ENCODE measurements at regions not wholly inside any gene's neighbourhood (a gene's known extent, or its start where the extent isn't known, plus 50 kb on each side); places are given as distances from the start of the nearest gene placed in this dataset.

DNA sequence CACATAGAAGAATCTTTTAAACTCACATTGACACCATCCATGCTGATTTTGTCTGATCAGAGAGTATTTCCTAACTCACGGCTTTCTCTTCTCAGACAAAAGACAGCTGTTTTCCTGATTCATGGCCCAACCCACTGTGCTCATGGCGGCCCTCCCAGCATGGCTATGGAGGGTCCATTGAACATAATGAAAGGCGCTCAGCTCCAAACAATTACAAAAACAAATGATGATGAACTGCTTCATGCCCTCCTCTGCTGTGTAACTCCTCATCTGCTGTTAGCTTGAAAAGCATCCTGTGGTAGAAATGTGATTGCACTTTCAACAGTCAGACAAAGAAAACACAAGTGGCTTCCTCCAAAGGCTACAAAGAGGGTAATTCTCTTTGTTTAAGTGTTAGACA is 673.8 kb downstream of the PRELID2 start:
- H3K4me2 ChIP-seq (ENCODE audit: low read depth, low read length, poor library complexity, severe bottlenecking), result no peak overlapping the region
- H4K20me1 ChIP-seq (ENCODE audit: insufficient read depth, low read depth, low read length), result no peaks in the 10 kb centered on the region
- no peak overlapping the region for H2AFZ ChIP-seq (ENCODE audit: low read length)
- no peak for DNase-seq
- H3K79me2 ChIP-seq (ENCODE audit: low read length), result no peaks in the 10 kb centered on the region
- no peak overlapping the region for H3K9ac ChIP-seq (ENCODE audit: low read length)
- no peaks in the 10 kb centered on the region for H3K4me1 ChIP-seq (ENCODE audit: low read length)
- H3K36me3 ChIP-seq (ENCODE audit: insufficient read depth, low read length), result no peaks in the 10 kb centered on the region
- H3K27me3 ChIP-seq (ENCODE audit: low read length), result no peaks in the 10 kb centered on the region
- H3K9me3 ChIP-seq (ENCODE audit: low read length), result no peaks in the 10 kb centered on the region
- H3K27ac ChIP-seq (ENCODE audit: low read length), result no peak overlapping the region
- no peaks in the 10 kb centered on the region for H3K9me2 ChIP-seq (replicated peaks; ENCODE audit: insufficient read depth, low read length)
- no peak overlapping the region for H3K4me3 ChIP-seq (ENCODE audit: low read length)

DNA sequence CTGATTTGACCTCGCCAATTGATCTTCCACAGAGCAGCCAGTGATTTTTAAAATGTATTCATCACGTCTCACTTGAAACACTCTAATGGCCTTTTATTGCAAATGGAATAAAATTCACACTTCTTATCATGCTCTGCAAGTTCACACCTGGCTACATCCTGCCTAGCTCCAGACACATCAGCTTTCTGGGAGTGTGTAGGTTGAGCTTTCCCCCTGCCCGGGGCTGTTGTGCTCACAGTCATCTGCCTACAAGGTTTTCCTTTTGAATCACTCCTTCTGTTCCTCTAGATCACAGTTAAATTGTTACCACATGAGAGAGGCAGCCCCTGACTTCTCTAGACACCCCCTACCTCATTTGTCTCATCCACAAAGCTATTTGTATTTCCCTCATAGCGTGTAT is 674.5 kb downstream of the PRELID2 start:
- no peak overlapping the region for H3K4me3 ChIP-seq (ENCODE audit: low read length)
- H3K4me1 ChIP-seq (ENCODE audit: low read length), result no peaks in the 10 kb centered on the region
- no peaks in the 10 kb centered on the region for H3K9me3 ChIP-seq (ENCODE audit: low read length)
- no peaks in the 10 kb centered on the region for H3K9me2 ChIP-seq (replicated peaks; ENCODE audit: insufficient read depth, low read length)
- no peak overlapping the region for H3K9ac ChIP-seq (ENCODE audit: low read length)
- no peaks in the 10 kb centered on the region for H3K27me3 ChIP-seq (ENCODE audit: low read length)
- H3K36me3 ChIP-seq (ENCODE audit: insufficient read depth, low read length), result no peaks in the 10 kb centered on the region
- no peak overlapping the region for H3K27ac ChIP-seq (ENCODE audit: low read length)
- H4K20me1 ChIP-seq (ENCODE audit: insufficient read depth, low read depth, low read length), result no peaks in the 10 kb centered on the region
- no peaks in the 10 kb centered on the region for H3K79me2 ChIP-seq (ENCODE audit: low read length)
- no peak overlapping the region for H3K4me2 ChIP-seq (ENCODE audit: low read depth, low read length, poor library complexity, severe bottlenecking)
- H2AFZ ChIP-seq (ENCODE audit: low read length), result no peak overlapping the region
- no peak for DNase-seq

DNA sequence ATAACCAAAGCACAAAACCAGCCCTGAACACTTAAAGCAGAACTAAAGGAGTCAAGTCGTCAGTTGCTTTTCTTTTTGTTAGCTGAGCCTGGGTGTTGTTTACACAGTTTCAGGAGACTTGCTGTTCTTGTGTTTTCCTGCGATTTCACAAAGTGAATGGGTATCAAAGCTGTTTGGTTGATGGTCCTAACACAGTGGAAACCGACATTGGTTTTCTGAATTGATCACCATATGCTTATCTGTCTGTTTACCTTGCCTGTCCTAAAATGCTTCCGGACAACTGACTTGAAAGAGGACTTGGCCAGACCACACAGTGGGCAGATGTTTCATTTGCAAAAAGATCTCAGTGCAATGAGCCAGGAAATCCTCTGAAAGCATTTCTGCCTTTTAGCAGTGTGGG is 676.4 kb downstream of the PRELID2 start:
- no peak for DNase-seq
- Histone ChIP-seq H3K4me2 (ENCODE audit: low read depth, low read length, poor library complexity, severe bottlenecking) (no peak overlapping the region), H3K9me3 (ENCODE audit: low read length) (no peaks in the 10 kb centered on the region), H3K27ac (ENCODE audit: low read length) (no peak overlapping the region), H2AFZ (ENCODE audit: low read length) (no peak overlapping the region), H3K9ac (ENCODE audit: low read length) (no peak overlapping the region), H3K9me2 (replicated peaks; ENCODE audit: insufficient read depth, low read length) (no peaks in the 10 kb centered on the region), H4K20me1 (ENCODE audit: insufficient read depth, low read depth, low read length) (no peaks in the 10 kb centered on the region), H3K79me2 (ENCODE audit: low read length) (no peaks in the 10 kb centered on the region), H3K4me3 (ENCODE audit: low read length) (no peak overlapping the region), H3K4me1 (ENCODE audit: low read length) (no peaks in the 10 kb centered on the region), H3K27me3 (ENCODE audit: low read length) (no peaks in the 10 kb centered on the region), H3K36me3 (ENCODE audit: insufficient read depth, low read length) (no peaks in the 10 kb centered on the region)

DNA sequence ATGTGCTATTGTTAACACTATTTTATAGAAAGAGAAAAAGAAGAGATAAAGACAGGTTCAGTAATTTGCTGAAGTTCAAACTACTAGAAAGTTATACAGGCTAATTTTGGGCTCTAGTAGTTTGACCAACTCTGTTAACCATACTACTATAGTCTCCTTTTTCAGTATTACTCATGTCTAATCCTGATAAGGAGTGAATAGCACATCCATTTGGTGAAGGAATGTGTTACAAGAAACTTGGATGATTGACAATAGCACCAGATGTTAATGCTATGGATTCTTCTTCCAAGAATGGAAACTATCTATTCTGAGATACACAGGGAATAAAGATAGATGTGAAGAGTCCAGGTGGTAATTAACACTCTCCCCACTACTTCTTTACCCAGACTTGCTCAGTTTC is 677.3 kb downstream of the PRELID2 start:
- no peak overlapping the region for H3K27ac ChIP-seq (ENCODE audit: low read length)
- H3K4me3 ChIP-seq (ENCODE audit: low read length), result no peak overlapping the region
- H4K20me1 ChIP-seq (ENCODE audit: insufficient read depth, low read depth, low read length), result no peaks in the 10 kb centered on the region
- no peaks in the 10 kb centered on the region for H3K27me3 ChIP-seq (ENCODE audit: low read length)
- H3K9ac ChIP-seq (ENCODE audit: low read length), result no peak overlapping the region
- no peak for DNase-seq
- no peaks in the 10 kb centered on the region for H3K4me1 ChIP-seq (ENCODE audit: low read length)
- no peaks in the 10 kb centered on the region for H3K36me3 ChIP-seq (ENCODE audit: insufficient read depth, low read length)
- H3K4me2 ChIP-seq (ENCODE audit: low read depth, low read length, poor library complexity, severe bottlenecking), result no peak overlapping the region
- H3K9me2 ChIP-seq (replicated peaks; ENCODE audit: insufficient read depth, low read length), result no peaks in the 10 kb centered on the region
- no peaks in the 10 kb centered on the region for H3K9me3 ChIP-seq (ENCODE audit: low read length)
- H3K79me2 ChIP-seq (ENCODE audit: low read length), result no peaks in the 10 kb centered on the region
- no peak overlapping the region for H2AFZ ChIP-seq (ENCODE audit: low read length)

DNA sequence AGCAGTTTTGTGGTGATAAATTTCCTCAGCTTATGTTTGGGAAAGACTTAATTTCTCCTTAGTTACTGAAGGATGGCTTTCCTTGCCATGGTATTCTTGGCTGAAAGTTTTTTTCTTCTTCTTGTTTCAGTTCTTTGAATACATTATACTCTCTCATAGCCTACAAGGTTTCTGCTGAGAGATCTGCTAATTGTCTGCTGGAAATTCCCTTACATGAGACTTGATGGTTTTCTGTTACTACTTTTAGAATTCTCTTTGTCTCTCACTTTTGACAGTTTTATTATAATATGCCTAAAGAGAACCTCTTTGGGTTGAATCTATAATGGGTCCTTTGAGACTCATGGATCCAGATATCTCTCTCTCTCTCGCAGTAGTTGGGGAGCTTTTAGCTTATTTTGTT is 693.6 kb downstream of the PRELID2 start:
- Histone ChIP-seq H2AFZ (ENCODE audit: low read length) (no peak overlapping the region), H3K4me2 (ENCODE audit: low read depth, low read length, poor library complexity, severe bottlenecking) (no peak overlapping the region), H3K9me3 (ENCODE audit: low read length) (no peaks in the 10 kb centered on the region), H3K79me2 (ENCODE audit: low read length) (no peaks in the 10 kb centered on the region), H3K9ac (ENCODE audit: low read length) (no peak overlapping the region), H3K9me2 (replicated peaks; ENCODE audit: insufficient read depth, low read length) (no peaks in the 10 kb centered on the region), H3K27me3 (ENCODE audit: low read length) (no peaks in the 10 kb centered on the region), H4K20me1 (ENCODE audit: insufficient read depth, low read depth, low read length) (no peaks in the 10 kb centered on the region), H3K4me3 (ENCODE audit: low read length) (no peak overlapping the region), H3K36me3 (ENCODE audit: insufficient read depth, low read length) (no peaks in the 10 kb centered on the region), H3K27ac (ENCODE audit: low read length) (no peak overlapping the region), H3K4me1 (ENCODE audit: low read length) (no peaks in the 10 kb centered on the region)
- no peak for DNase-seq

DNA sequence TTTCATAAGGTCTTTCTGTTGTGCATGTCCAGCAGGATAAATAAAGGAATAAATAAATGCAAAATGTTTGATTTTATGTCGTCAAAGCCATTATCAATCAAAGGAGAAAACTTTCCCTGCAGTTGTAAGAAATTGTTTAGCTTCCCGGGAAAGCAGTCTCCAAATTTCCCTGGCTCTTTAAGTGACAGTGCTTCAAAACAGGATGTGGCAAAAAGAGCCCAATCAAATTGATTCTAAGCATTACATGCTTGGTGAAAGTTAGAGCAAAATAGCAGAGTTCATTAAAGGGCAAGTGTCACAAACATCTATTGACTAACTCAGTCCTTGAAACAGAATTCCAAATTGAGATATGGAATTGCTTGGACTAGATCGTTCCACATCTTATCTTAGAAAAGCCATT is 704.1 kb downstream of the PRELID2 start:
- no peaks in the 10 kb centered on the region for H3K9me3 ChIP-seq (ENCODE audit: low read length)
- no peak overlapping the region for H3K4me3 ChIP-seq (ENCODE audit: low read length)
- H3K27me3 ChIP-seq (ENCODE audit: low read length), result no peaks in the 10 kb centered on the region
- no peaks in the 10 kb centered on the region for H4K20me1 ChIP-seq (ENCODE audit: insufficient read depth, low read depth, low read length)
- no peaks in the 10 kb centered on the region for H3K36me3 ChIP-seq (ENCODE audit: insufficient read depth, low read length)
- H3K9me2 ChIP-seq (replicated peaks; ENCODE audit: insufficient read depth, low read length), result no peaks in the 10 kb centered on the region
- no peaks in the 10 kb centered on the region for H3K79me2 ChIP-seq (ENCODE audit: low read length)
- no peak overlapping the region for H3K4me2 ChIP-seq (ENCODE audit: low read depth, low read length, poor library complexity, severe bottlenecking)
- no peak for DNase-seq
- no peak overlapping the region for H3K27ac ChIP-seq (ENCODE audit: low read length)
- no peak overlapping the region for H3K9ac ChIP-seq (ENCODE audit: low read length)
- no peak overlapping the region for H2AFZ ChIP-seq (ENCODE audit: low read length)
- no peaks in the 10 kb centered on the region for H3K4me1 ChIP-seq (ENCODE audit: low read length)

DNA sequence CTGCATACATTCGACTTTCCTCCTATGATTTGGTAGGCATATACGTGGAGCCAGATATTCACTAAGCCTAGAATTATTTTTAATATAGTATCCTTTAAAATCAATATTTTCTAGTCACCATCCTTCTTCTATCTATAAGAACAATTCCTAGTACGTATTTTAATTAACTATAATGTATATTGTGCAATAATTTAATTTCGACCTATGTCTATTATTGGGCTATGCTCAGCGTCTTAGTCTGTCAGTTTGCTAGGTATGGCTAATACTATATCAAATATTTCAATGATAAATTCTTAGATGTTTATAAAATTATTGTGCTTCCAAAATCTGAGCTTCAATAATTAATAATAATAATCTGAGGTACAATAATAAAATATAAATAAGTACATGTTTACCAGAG is 705.3 kb downstream of the PRELID2 start:
- H3K9me3 ChIP-seq (ENCODE audit: low read length), result no peaks in the 10 kb centered on the region
- no peaks in the 10 kb centered on the region for H3K9me2 ChIP-seq (replicated peaks; ENCODE audit: insufficient read depth, low read length)
- no peak overlapping the region for H3K4me2 ChIP-seq (ENCODE audit: low read depth, low read length, poor library complexity, severe bottlenecking)
- H3K4me3 ChIP-seq (ENCODE audit: low read length), result no peak overlapping the region
- H3K9ac ChIP-seq (ENCODE audit: low read length), result no peak overlapping the region
- no peaks in the 10 kb centered on the region for H3K27me3 ChIP-seq (ENCODE audit: low read length)
- no peaks in the 10 kb centered on the region for H3K79me2 ChIP-seq (ENCODE audit: low read length)
- H3K27ac ChIP-seq (ENCODE audit: low read length), result no peak overlapping the region
- DNase-seq, result no peak
- H2AFZ ChIP-seq (ENCODE audit: low read length), result no peak overlapping the region
- no peaks in the 10 kb centered on the region for H3K4me1 ChIP-seq (ENCODE audit: low read length)
- no peaks in the 10 kb centered on the region for H4K20me1 ChIP-seq (ENCODE audit: insufficient read depth, low read depth, low read length)
- H3K36me3 ChIP-seq (ENCODE audit: insufficient read depth, low read length), result no peaks in the 10 kb centered on the region

DNA sequence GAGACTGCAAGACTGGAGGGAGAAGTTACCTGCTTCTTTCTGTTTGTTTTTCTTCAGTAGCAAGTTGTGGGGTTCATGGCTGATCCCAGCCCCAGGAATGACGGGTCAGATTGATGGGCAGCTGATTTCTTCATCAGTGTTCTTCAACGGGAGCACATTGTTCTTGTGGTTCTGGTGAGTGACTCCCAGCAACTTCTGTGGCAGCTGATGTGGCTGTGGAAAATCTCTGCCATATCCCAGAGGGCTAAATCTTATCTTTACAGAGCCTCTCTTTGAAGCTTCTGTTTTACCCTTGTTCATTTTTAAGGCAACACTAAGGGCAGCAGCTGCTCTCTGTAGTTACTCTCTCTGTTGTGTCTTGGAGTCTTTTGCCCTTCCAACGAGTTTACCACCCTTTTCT is 710.3 kb downstream of the PRELID2 start:
- Histone ChIP-seq H2AFZ (ENCODE audit: low read length) (no peak overlapping the region), H3K4me1 (ENCODE audit: low read length) (no peaks in the 10 kb centered on the region), H4K20me1 (ENCODE audit: insufficient read depth, low read depth, low read length) (no peaks in the 10 kb centered on the region), H3K9ac (ENCODE audit: low read length) (no peak overlapping the region), H3K4me3 (ENCODE audit: low read length) (no peak overlapping the region), H3K27me3 (ENCODE audit: low read length) (no peaks in the 10 kb centered on the region), H3K36me3 (ENCODE audit: insufficient read depth, low read length) (no peaks in the 10 kb centered on the region), H3K79me2 (ENCODE audit: low read length) (no peaks in the 10 kb centered on the region), H3K9me3 (ENCODE audit: low read length) (no peaks in the 10 kb centered on the region), H3K27ac (ENCODE audit: low read length) (no peak overlapping the region), H3K9me2 (replicated peaks; ENCODE audit: insufficient read depth, low read length) (no peaks in the 10 kb centered on the region), H3K4me2 (ENCODE audit: low read depth, low read length, poor library complexity, severe bottlenecking) (no peak overlapping the region)
- no peak for DNase-seq

DNA sequence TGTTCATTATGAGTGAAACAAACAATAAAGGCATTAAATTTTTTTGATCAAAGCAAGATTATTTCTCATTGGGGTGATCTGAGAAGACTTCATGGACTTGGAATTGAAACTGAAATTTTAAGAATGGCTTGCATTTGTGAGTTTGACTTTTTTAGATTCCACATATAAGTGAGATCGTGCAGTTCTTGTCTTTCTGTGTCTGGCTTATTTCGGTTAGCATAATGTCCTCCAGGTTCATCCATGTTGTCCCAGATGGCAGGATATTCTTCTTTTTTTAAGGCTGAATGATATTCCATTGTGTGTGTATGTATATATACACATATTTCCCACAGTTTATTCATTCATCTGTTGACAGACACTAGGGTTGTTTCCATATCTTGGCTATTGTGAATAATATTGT is 716.5 kb downstream of the PRELID2 start:
- no peak overlapping the region for H2AFZ ChIP-seq (ENCODE audit: low read length)
- no peaks in the 10 kb centered on the region for H3K36me3 ChIP-seq (ENCODE audit: insufficient read depth, low read length)
- no peaks in the 10 kb centered on the region for H3K27me3 ChIP-seq (ENCODE audit: low read length)
- no peaks in the 10 kb centered on the region for H3K4me1 ChIP-seq (ENCODE audit: low read length)
- H3K4me2 ChIP-seq (ENCODE audit: low read depth, low read length, poor library complexity, severe bottlenecking), result no peak overlapping the region
- H4K20me1 ChIP-seq (ENCODE audit: insufficient read depth, low read depth, low read length), result no peaks in the 10 kb centered on the region
- H3K4me3 ChIP-seq (ENCODE audit: low read length), result no peak overlapping the region
- no peaks in the 10 kb centered on the region for H3K9me3 ChIP-seq (ENCODE audit: low read length)
- DNase-seq, result no peak
- no peaks in the 10 kb centered on the region for H3K79me2 ChIP-seq (ENCODE audit: low read length)
- no peak overlapping the region for H3K9ac ChIP-seq (ENCODE audit: low read length)
- no peaks in the 10 kb centered on the region for H3K9me2 ChIP-seq (replicated peaks; ENCODE audit: insufficient read depth, low read length)
- no peak overlapping the region for H3K27ac ChIP-seq (ENCODE audit: low read length)
